Uterus (tissue), 2 donors: ENCODE measurements at regions not wholly inside any gene's neighbourhood (a gene's known extent, or its start where the extent isn't known, plus 50 kb on each side); places are given as distances from the start of the nearest gene placed in this dataset.

ENCODE experiments used
- POLR2A ChIP-seq, 2 donors: fragments of 450-650 bp; IDR thresholded peaks; one replicate each; pipeline ENCODE4 v1.6.1; 2016; ENCODE audit warnings: antibody characterized with exemption in 2 of 2, mild to moderate bottlenecking in 1 of 2, moderate library complexity in 1 of 2
- TF ChIP-seq, protein P1 (sequence below), 4 experiments: fragments of 200-600 bp in 2 of 4; fragments of 450-650 bp in 2 of 4; sonication (generic) in 2 of 4; IDR thresholded peaks; one replicate each; pipeline ENCODE4 v1.5.1; 2016 to 2019; ENCODE audit warnings: antibody characterized with exemption in 4 of 4, mild to moderate bottlenecking in 2 of 4, moderate library complexity in 1 of 4

GRCh38 chr7:114160925-114161324 is 242.1 kb upstream of the PPP1R3A start:
- TF ChIP-seq, protein P1, sequence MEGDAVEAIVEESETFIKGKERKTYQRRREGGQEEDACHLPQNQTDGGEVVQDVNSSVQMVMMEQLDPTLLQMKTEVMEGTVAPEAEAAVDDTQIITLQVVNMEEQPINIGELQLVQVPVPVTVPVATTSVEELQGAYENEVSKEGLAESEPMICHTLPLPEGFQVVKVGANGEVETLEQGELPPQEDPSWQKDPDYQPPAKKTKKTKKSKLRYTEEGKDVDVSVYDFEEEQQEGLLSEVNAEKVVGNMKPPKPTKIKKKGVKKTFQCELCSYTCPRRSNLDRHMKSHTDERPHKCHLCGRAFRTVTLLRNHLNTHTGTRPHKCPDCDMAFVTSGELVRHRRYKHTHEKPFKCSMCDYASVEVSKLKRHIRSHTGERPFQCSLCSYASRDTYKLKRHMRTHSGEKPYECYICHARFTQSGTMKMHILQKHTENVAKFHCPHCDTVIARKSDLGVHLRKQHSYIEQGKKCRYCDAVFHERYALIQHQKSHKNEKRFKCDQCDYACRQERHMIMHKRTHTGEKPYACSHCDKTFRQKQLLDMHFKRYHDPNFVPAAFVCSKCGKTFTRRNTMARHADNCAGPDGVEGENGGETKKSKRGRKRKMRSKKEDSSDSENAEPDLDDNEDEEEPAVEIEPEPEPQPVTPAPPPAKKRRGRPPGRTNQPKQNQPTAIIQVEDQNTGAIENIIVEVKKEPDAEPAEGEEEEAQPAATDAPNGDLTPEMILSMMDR (IDR thresholded peaks at IDR 0.05): no peak
- no peak for TF ChIP-seq POLR2A (IDR thresholded peaks at IDR 0.05)
